ENCODE measurements at regions not wholly inside any gene's neighbourhood (a gene's known extent, or its start where the extent isn't known, plus 50 kb on each side); places are given as distances from the start of the nearest gene placed in this dataset.

GRCh38 chr3:178382449-178383061 lies 153.7 kb upstream of the KCNMB2 start:
- H3F3A ChIP-seq (ENCODE audit: insufficient read depth, low read depth): peaks cover 13% of the 10 kb centered on the region; the same call in 1 of the 2 replicates
- H3K4me3 ChIP-seq: no peak overlapping the region
- H3K79me2 ChIP-seq (ENCODE audit: low read depth): no peaks in the 10 kb centered on the region
- no TSS peak for BruUV-seq (replicated peaks)
- TF ChIP-seq, protein P1, sequence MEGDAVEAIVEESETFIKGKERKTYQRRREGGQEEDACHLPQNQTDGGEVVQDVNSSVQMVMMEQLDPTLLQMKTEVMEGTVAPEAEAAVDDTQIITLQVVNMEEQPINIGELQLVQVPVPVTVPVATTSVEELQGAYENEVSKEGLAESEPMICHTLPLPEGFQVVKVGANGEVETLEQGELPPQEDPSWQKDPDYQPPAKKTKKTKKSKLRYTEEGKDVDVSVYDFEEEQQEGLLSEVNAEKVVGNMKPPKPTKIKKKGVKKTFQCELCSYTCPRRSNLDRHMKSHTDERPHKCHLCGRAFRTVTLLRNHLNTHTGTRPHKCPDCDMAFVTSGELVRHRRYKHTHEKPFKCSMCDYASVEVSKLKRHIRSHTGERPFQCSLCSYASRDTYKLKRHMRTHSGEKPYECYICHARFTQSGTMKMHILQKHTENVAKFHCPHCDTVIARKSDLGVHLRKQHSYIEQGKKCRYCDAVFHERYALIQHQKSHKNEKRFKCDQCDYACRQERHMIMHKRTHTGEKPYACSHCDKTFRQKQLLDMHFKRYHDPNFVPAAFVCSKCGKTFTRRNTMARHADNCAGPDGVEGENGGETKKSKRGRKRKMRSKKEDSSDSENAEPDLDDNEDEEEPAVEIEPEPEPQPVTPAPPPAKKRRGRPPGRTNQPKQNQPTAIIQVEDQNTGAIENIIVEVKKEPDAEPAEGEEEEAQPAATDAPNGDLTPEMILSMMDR (conservative IDR thresholded peaks at IDR 0.05): no peak
- TF ChIP-seq EZH2 (IDR thresholded peaks at IDR 0.05; ENCODE audit: low read depth): no peak
- peak; percentile 48 to 77 for DNase-seq
- intact Hi-C loops (cut with micrococcal nuclease; ENCODE audit: unreplicated experiment): loop anchor here (1.0 to 10.0 kb wide), 11 partner anchors 570 to 1868 kb away; no protein-coding TSS in a partner anchor
- H2AFZ ChIP-seq: no peak overlapping the region
- ChIA-PET POLR2A (ENCODE audit: unreplicated experiment) (interaction anchor here (0.6 to 0.7 kb wide), 2 partner anchors 208 to 1231 kb away, joined by 3 to 8 read pairs; no protein-coding TSS in a partner anchor), CTCF (no interaction called here)
- no peak overlapping the region for H3K4me2 ChIP-seq
- H3K27ac ChIP-seq: peak overlapping the region; percentile 2; the same call in 1 of the 2 replicates
- H3K9me3 ChIP-seq (ENCODE audit: insufficient read depth, low read depth): peaks cover 4% of the 10 kb centered on the region; the same call in 1 of the 2 replicates
- no peaks in the 10 kb centered on the region for H3K27me3 ChIP-seq (ENCODE audit: insufficient read depth, low read depth)
- peaks cover 4% of the 10 kb centered on the region; the same call in 1 of the 2 replicates for H3K9me2 ChIP-seq (ENCODE audit: insufficient read depth)
- H4K20me1 ChIP-seq (ENCODE audit: insufficient read depth): no peaks in the 10 kb centered on the region
- H3K4me1 ChIP-seq (replicated peaks; ENCODE audit: insufficient read depth): peaks cover 26% of the 10 kb centered on the region
- H3K36me3 ChIP-seq (ENCODE audit: low read depth): no peaks in the 10 kb centered on the region

GRCh38 chr3:178384321-178385230 lies 151.7 kb upstream of the KCNMB2 start:
- no peak for DNase-seq
- H3K27ac ChIP-seq: no peak overlapping the region
- POLR2A ChIA-PET (ENCODE audit: unreplicated experiment): interaction anchor here (0.6 kb wide), 2 partner anchors 442 to 1023 kb away, joined by 4 to 11 read pairs; no protein-coding TSS in a partner anchor

More at GRCh38 chr3:178384321-178385230, 151.7 kb upstream of the KCNMB2 start:
- H2AFZ ChIP-seq: no peak overlapping the region
- H3K9me3 ChIP-seq (ENCODE audit: insufficient read depth, low read depth): peaks cover 4% of the 10 kb centered on the region; the same call in 1 of the 2 replicates
- H3K36me3 ChIP-seq (ENCODE audit: low read depth): no peaks in the 10 kb centered on the region
- CTCF ChIA-PET: interaction anchor here (0.6 to 1.4 kb wide), 4 partner anchors 608 to 1870 kb away, joined by 3 to 18 read pairs (median 4); no protein-coding TSS in a partner anchor
- H3K79me2 ChIP-seq (ENCODE audit: low read depth): no peaks in the 10 kb centered on the region
- H3K9me2 ChIP-seq (ENCODE audit: insufficient read depth): no peaks in the 10 kb centered on the region
- H3K4me1 ChIP-seq (replicated peaks; ENCODE audit: insufficient read depth): peaks cover 26% of the 10 kb centered on the region
- TF ChIP-seq EZH2 (IDR thresholded peaks at IDR 0.05; ENCODE audit: low read depth): no peak
- TF ChIP-seq, protein P1 (conservative IDR thresholded peaks at IDR 0.05): no peak
- BruUV-seq (replicated peaks): no TSS peak
- no peaks in the 10 kb centered on the region for H4K20me1 ChIP-seq (ENCODE audit: insufficient read depth)
- intact Hi-C loops (cut with micrococcal nuclease; ENCODE audit: unreplicated experiment): loop anchor here (1.0 to 10.0 kb wide), 10 partner anchors 572 to 1870 kb away; partner anchors contain the start of gene TBL1XR1
- H3K4me3 ChIP-seq: no peak overlapping the region
- H3K4me2 ChIP-seq: no peak overlapping the region
- no peaks in the 10 kb centered on the region for H3K27me3 ChIP-seq (ENCODE audit: insufficient read depth, low read depth)
- H3F3A ChIP-seq (ENCODE audit: insufficient read depth, low read depth): peaks cover 13% of the 10 kb centered on the region; the same call in 1 of the 2 replicates

Measured in PC-9 (cell line).